ENCODE measurements at regions not wholly inside any gene's neighbourhood (a gene's known extent, or its start where the extent isn't known, plus 50 kb on each side); places are given as distances from the start of the nearest gene placed in this dataset.

DNA sequence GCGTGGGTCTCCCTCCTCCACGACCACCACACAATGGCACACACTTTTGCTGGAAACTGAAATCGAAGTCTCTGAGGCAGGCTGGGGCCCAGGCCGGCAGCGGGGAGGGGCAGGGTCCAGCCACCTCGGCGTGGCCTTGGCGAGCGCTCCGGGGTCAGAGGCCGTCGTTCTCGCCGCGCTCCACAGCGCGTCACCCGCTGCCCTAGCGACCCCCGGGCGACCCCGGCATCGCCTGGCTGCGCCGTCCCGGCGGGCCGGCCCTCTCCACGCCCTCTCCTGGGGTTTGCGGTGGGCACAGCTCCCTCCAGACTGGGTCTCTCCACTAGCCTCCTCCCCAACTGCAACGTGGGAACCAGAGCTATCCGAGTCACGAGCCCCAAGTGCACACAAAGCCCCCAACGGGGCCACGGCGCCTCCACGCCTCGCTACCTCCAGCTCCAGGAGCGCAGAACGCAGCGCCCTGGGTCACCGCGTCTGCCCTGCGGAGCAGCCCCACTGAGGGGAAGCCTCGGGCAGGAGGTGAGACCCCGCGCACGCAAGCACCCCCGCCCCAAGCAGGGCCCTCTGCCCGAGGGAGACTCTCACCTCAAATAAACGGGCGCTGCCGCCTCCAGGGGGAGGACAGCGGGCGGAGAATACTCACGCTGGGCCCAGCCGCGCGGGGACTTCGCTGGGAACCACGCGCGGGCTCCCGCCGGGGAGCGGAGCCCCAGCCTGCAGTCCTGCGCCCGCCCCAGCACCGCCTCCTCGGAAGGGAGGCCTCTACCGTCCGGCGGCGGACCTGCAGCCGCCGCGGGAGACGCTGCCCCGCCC is 134.0 kb upstream of the BARHL2 start:
- ChIA-PET POLR2A (no interaction called here), CTCF (interaction anchor here (1.0 to 1.1 kb wide), 2 partner anchors 67 to 69 kb away, joined by 3 to 4 read pairs; no protein-coding TSS in a partner anchor)
- Histone ChIP-seq H3K36me3 (ENCODE audit: control insufficient read depth, insufficient read depth, low read length) (no peaks in the 10 kb centered on the region), H3K4me3 (ENCODE audit: low read depth, low read length) (peak overlapping the region; percentile 52), H3K27me3 (ENCODE audit: control insufficient read depth, insufficient read depth, low read length) (peaks cover 4% of the 10 kb centered on the region)
- TF ChIP-seq, protein P1, sequence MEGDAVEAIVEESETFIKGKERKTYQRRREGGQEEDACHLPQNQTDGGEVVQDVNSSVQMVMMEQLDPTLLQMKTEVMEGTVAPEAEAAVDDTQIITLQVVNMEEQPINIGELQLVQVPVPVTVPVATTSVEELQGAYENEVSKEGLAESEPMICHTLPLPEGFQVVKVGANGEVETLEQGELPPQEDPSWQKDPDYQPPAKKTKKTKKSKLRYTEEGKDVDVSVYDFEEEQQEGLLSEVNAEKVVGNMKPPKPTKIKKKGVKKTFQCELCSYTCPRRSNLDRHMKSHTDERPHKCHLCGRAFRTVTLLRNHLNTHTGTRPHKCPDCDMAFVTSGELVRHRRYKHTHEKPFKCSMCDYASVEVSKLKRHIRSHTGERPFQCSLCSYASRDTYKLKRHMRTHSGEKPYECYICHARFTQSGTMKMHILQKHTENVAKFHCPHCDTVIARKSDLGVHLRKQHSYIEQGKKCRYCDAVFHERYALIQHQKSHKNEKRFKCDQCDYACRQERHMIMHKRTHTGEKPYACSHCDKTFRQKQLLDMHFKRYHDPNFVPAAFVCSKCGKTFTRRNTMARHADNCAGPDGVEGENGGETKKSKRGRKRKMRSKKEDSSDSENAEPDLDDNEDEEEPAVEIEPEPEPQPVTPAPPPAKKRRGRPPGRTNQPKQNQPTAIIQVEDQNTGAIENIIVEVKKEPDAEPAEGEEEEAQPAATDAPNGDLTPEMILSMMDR (IDR thresholded peaks at IDR 0.05; ENCODE audit: insufficient read depth, low read depth, low read length), result peak; percentile 40
- peak; percentile 7 for DNase-seq (ENCODE audit: low read depth)

DNA sequence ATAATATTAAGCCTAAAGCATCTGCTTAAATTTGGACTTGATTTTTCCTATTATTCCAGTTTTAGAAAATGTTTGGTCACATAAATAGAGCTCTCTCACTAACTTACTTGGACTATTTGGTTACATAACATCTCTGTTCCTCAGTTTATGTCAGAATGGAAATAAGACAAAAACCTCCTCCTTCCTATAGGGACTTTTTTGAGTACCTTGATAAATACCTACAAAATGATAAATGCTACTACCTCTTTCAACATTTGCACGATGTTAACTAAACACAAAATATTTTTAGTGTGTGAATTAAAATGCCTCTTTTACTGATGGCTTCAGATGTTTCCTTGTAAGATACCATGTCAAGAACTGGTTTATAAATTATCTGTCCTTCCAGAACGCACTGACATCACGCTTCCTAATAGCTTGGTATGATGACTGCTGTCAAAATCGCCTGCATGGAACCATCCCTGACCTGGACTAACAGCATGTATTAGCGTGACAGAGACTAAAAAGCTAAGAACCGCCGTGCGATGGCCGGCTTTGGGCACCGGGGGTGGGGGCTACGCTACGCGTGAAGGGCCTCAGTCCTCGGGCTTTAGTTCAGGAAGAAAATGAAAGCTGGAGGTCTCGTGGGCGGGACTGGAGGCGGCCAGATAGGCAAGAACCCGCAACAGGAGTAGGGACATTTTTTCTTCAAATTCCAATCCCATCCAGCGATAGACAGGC is 133.2 kb upstream of the BARHL2 start:
- TF ChIP-seq, protein P1 (IDR thresholded peaks at IDR 0.05; ENCODE audit: insufficient read depth, low read depth, low read length), result no peak
- POLR2A ChIA-PET, result no interaction called here
- Histone ChIP-seq H3K36me3 (ENCODE audit: control insufficient read depth, insufficient read depth, low read length) (no peaks in the 10 kb centered on the region), H3K27me3 (ENCODE audit: control insufficient read depth, insufficient read depth, low read length) (peaks cover 4% of the 10 kb centered on the region), H3K4me3 (ENCODE audit: low read depth, low read length) (peak overlapping the region; percentile 52)
- CTCF ChIA-PET, result interaction anchor here (1.0 to 1.1 kb wide), 2 partner anchors 66 to 69 kb away, joined by 3 to 4 read pairs; no protein-coding TSS in a partner anchor
- DNase-seq (ENCODE audit: low read depth), result no peak

DNA sequence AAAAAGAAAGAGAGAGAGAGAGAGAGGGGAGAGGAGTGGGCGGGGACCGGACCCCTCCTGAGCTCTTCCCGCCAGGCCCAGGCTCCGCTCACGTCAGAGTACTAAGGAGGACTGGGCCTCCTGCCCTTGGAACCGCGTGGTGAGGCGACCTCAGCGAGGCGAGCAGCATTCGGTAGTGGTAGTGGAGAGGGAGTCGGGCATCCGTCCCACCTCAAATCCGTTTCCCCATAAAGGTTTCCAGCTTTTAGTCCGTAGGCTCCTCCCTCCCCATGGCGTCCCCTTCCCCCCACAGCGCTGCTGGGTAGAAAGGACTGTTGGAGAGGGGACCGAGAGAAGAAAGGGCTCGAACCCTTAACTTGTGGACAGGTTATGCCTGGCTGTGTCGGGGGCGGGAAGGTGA is 124.4 kb upstream of the BARHL2 start:
- no peak for DNase-seq (ENCODE audit: low read depth)
- TF ChIP-seq, protein P1 (IDR thresholded peaks at IDR 0.05; ENCODE audit: insufficient read depth, low read depth, low read length), result no peak
- POLR2A ChIA-PET, result no interaction called here
- CTCF ChIA-PET, result interaction anchor here (0.6 kb wide), 1 partner anchor 35 kb away, joined by 5 read pairs; no protein-coding TSS in a partner anchor
- no peaks in the 10 kb centered on the region for H3K36me3 ChIP-seq (ENCODE audit: control insufficient read depth, insufficient read depth, low read length)
- no peak overlapping the region for H3K4me3 ChIP-seq (ENCODE audit: low read depth, low read length)
- peaks cover 10% of the 10 kb centered on the region for H3K27me3 ChIP-seq (ENCODE audit: control insufficient read depth, insufficient read depth, low read length)

DNA sequence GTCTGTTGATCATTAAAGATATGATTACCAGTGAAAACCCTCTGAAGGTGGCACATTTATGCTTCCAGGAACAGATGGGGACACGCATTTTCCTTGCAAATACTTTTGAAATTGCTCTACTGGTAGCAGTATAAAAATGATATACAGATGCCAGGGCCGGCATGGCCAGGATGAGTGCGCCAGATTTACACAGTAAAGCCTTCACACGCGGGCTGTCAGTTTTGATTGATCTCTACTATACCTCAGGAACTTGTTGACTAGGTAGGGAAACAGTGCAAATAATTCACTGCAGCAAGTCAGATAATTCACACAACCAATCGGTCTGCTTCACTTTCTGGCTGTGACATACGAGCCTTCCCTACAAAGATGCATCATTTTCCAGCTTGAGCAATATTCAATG is 123.2 kb upstream of the BARHL2 start:
- Histone ChIP-seq H3K27me3 (ENCODE audit: control insufficient read depth, insufficient read depth, low read length) (peaks cover 21% of the 10 kb centered on the region), H3K4me3 (ENCODE audit: low read depth, low read length) (no peak overlapping the region), H3K36me3 (ENCODE audit: control insufficient read depth, insufficient read depth, low read length) (no peaks in the 10 kb centered on the region)
- DNase-seq (ENCODE audit: low read depth), result no peak
- TF ChIP-seq, protein P1 (IDR thresholded peaks at IDR 0.05; ENCODE audit: insufficient read depth, low read depth, low read length), result no peak
- POLR2A ChIA-PET, result no interaction called here
- CTCF ChIA-PET, result no interaction called here

DNA sequence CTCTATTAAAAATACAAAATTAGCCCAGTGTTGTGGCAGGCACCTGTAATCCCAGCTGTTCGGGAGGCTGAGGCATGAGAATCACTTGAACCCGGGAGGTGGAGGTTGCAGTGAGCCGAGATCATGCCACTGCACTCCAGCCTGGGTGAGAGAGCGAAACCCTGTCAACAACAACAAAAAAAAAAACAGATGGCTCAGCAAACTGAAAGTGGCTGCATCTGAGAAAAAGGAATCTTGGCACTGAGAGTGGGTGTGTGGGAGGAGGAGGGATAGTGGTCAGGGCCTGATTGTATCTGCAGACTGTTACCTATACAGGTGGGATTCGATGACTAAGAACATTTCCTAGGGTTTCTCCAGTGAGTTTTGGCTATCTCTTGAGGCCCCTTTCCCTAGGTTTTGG is 122.2 kb upstream of the BARHL2 start:
- ChIA-PET CTCF (no interaction called here), POLR2A (no interaction called here)
- Histone ChIP-seq H3K27me3 (ENCODE audit: control insufficient read depth, insufficient read depth, low read length) (peaks cover 31% of the 10 kb centered on the region), H3K4me3 (ENCODE audit: low read depth, low read length) (no peak overlapping the region), H3K36me3 (ENCODE audit: control insufficient read depth, insufficient read depth, low read length) (no peaks in the 10 kb centered on the region)
- TF ChIP-seq, protein P1 (IDR thresholded peaks at IDR 0.05; ENCODE audit: insufficient read depth, low read depth, low read length), result no peak
- DNase-seq (ENCODE audit: low read depth), result no peak
